ENCODE measurements at regions not wholly inside any gene's neighbourhood (a gene's known extent, or its start where the extent isn't known, plus 50 kb on each side); places are given as distances from the start of the nearest gene placed in this dataset.

DNA sequence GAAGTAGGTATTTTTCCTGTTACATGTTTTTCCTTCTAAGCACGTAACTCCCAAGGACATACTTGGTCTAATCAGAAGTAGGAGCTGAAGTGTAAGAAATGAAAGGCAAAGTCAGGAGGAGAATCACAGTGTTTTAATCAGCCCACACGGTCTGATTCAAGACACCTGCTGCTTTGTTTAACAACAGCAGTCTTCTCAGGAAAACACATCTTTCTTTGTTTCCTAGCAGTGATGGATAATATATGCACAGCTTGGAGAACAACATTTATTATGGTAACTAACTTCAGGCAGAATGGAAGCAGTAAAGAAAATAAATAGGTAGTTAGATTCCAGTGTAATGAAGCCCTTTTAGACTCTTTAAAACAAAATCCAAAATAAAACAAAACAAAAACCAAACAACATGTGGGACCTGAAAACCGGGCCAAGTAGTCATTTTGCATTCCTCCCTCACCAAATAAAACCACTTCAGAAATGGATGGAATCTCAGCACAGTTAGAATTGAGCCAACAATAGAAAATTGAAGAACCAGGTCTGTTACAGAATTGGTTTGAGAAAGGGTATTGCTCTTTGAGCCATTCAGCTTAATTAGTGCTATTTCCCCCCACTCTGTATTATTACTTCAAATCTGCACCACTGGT lies 61.1 kb upstream of the UGP2 start:
- DNase-seq = peak; percentile 7

DNA sequence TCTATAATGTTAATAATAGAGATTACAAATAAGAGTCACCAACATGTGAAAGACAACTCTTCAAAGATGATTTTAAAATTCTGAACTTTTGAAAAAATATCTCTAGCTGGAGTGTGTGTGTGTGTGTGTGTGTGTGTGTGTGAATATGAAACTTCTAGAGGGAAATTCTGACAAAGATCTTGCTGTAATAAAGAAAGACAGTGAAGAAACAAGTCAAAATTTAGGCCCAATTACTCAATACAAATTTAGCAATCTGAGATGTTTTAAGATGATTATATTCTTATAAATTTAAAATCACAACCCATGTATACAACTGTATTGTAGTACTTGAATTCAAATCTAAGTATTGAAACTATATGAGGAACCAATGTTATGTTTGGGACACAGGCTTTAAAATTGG lies 57.2 kb upstream of the UGP2 start:
- no peak for DNase-seq

DNA sequence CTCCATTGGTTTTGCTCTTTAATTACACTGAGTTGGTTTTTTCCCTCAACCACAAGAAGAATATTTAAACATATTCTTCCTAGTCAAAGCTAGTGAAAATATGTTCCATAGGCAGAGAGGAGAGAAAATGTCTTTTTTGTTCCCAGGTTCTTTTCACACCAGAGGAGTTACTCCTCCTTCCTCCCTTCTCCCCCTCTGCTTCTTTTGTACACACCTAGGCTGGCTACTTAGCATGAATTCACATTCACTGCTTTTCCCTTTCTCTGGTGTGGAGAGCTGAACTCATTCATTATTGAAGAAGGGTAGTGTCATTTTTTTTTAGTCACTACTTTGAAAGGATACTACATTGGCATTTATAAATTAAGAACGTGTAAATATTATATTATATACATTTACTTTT lies 56.6 kb upstream of the UGP2 start:
- no peak for DNase-seq

DNA sequence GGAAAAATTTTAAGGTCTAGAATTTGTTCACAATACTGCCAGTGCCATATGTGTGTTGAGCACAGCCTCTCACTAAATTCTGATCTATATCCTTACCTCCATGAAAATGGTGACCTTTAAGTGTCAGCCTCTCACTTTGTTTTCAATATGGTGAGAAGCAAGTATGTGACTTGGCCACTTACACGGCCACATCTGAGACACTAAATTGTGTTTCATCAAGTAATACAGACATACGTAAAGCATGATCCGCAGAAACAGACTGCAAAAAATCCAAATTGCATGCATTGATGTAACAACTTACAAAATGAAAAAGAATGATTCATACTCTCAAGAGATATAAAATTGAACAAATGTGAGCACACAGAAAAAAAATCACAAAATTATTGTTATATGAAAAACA lies 55.2 kb upstream of the UGP2 start:
- DNase-seq = no peak

DNA sequence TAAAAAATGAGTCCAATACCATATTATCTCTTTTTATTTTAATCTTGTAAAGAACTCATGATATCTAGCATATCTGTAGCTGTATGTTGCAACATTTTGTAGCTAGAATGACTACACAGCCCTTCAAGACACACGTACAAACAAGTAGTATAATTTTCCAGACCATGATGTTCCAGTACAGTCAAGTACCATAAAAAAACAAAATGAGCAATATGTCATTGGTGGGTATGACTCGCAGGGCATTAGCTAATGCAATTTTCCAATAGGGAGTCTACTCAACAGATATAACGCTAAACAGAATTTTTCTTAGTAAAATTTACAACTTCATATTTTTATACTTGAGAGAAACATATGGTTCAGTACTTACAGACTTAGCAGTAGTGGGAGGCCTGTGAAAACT lies 53.6 kb upstream of the UGP2 start:
- no peak for DNase-seq

DNA sequence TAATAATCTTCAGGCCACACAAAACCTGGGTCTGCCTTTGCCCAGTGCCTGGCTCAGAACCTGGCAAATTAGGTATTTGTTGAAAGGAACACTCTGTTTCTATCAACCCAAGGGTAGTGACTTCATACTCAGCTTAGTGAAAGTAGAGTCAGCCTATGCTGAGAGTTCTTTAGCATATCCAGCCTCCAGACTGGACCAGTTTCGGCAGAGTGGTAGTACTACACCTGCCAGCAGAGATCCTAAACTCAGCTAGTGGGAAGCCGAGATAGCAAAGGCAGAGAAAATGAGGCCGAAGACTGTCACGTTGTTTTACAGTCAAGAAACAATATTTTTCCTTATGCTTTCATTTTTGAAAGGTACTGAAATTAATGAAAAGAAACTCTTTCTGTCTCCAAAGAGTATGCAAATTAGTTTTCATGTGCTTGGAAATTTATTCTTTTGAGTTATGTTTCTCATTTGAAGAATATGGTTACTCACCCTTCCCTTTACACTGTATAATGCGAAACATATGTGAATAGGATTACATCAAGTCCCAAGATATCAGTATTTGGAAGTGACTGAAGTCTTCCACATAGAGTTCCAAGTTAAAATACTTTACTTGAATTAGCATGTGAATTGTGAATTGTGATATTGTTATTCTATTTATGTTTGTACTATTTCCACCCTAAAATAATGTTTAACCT lies 52.2 kb upstream of the UGP2 start:
- no peak for DNase-seq

DNA sequence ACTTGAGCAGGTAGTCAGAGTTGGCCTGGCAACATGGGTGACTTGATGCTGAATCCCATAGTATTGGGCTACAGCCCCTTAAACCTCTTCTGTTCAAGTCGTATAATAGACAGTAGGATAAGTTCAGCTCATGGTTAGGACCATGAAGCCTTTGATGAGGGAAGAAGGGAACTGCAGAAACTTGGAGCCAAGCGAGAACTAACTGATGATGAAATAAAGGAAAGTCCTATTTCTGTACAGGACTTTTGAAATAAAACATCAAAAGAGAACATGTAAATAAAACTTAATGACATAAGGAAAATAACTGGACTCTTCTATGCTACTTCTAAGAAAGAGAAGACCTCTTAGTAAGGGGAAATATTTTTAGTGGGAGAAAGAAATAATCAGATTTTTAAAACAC lies 51.2 kb upstream of the UGP2 start:
- DNase-seq = no peak

DNA sequence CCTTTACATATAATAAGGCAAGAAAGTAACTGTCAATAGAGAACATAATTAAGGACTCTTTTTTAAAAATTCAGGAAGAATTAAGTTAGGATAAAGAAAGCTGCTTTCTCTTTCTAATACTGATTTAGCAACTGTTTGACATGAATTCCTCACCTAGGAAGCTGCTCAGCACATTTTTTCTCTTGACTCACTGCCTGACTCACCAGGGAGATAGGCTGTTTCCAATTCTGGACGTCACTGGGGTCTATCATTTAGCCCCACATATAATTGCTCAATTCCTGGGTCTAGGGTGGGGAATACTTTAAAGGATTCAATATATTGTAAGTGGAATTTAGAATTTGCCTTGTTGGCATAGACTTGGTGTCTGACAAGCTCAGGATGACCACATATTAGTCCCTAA lies 50.8 kb upstream of the UGP2 start:
- no peak for DNase-seq

DNA sequence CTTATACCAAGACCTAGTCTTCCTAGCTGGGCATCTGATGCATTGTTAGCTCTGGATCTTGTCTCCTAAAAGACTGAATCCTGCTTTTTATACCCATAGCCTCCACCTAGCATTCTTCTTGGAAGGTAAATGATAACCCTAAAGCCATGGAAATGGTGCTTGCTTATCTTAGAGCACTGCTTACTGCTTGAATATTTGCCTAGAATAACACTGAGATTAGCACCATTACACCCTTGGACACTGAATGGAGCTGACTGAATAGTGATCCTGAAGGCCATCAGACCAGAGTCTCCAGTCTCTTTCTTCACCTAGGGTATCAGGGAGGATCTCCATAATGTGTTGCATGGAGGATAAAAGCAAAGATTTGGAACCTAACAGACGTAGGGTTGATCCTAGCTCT lies 50.3 kb upstream of the UGP2 start:
- DNase-seq = no peak
